ENCODE measurements at regions not wholly inside any gene's neighbourhood (a gene's known extent, or its start where the extent isn't known, plus 50 kb on each side); places are given as distances from the start of the nearest gene placed in this dataset.

DNA sequence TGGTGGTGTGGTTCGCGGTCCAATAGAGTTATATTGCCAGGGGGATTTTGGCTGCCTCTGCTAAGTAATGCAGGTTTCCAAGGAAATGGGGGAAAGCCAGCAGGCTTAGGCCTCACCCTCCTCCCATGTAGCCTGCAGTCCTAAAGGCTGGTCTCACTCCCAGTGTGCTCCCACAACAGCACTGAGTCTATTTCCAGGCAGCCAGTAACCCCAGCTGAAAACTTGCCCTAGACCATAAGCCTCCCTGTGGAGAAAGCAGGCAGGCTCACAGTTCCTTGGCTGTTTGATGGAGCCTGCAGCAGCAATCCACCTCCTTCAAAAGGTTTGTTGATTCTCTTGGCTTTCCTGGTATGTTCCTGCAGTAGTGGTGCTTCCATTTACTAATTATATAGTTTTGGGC, 220.0 kb upstream of the ZNF804B start:
- Histone ChIP-seq H3K36me3 (ENCODE audit: insufficient read depth, low read length) (no peaks in the 10 kb centered on the region), H3K4me1 (ENCODE audit: insufficient read depth, low read length) (no peaks in the 10 kb centered on the region), H3K4me3 (ENCODE audit: insufficient read depth, low read length) (no peak overlapping the region), H4K20me1 (ENCODE audit: insufficient read depth, low read length) (no peaks in the 10 kb centered on the region), H3K79me2 (ENCODE audit: insufficient read depth, low read length) (no peaks in the 10 kb centered on the region), H2AFZ (ENCODE audit: low read length) (no peak overlapping the region), H3K9me3 (ENCODE audit: low read depth, low read length) (peaks cover 2% of the 10 kb centered on the region), H3K27ac (ENCODE audit: low read depth, low read length) (no peak overlapping the region), H3K27me3 (ENCODE audit: insufficient read depth, low read length) (no peaks in the 10 kb centered on the region), H3K4me2 (ENCODE audit: insufficient read depth, low read length) (no peak overlapping the region)
- no peak for TF ChIP-seq CTCF (IDR thresholded peaks at IDR 0.05; ENCODE audit: extremely low read depth, low read depth, low read length)
- DNase-seq (ENCODE audit: insufficient read length, low spot score, missing footprints), result no peak

GRCh38 chr7:88523645-88524044, 217.0 kb upstream of the STEAP4 start:
- Histone ChIP-seq H3K4me2 (ENCODE audit: insufficient read depth, low read length) (no peak overlapping the region), H3K79me2 (ENCODE audit: insufficient read depth, low read length) (no peaks in the 10 kb centered on the region), H3K4me1 (ENCODE audit: insufficient read depth, low read length) (no peaks in the 10 kb centered on the region), H3K27me3 (ENCODE audit: insufficient read depth, low read length) (no peaks in the 10 kb centered on the region), H3K27ac (ENCODE audit: low read depth, low read length) (no peak overlapping the region), H3K9me3 (ENCODE audit: low read depth, low read length) (peaks cover 2% of the 10 kb centered on the region), H4K20me1 (ENCODE audit: insufficient read depth, low read length) (no peaks in the 10 kb centered on the region), H3K4me3 (ENCODE audit: insufficient read depth, low read length) (no peak overlapping the region), H2AFZ (ENCODE audit: low read length) (no peak overlapping the region), H3K36me3 (ENCODE audit: insufficient read depth, low read length) (no peaks in the 10 kb centered on the region)
- TF ChIP-seq CTCF (IDR thresholded peaks at IDR 0.05; ENCODE audit: extremely low read depth, low read depth, low read length), result no peak
- DNase-seq (ENCODE audit: insufficient read length, low spot score, missing footprints), result no peak

GRCh38 chr7:88522771-88523293, 216.1 kb upstream of the STEAP4 start:
- no peaks in the 10 kb centered on the region for H4K20me1 ChIP-seq (ENCODE audit: insufficient read depth, low read length)
- H3K4me2 ChIP-seq (ENCODE audit: insufficient read depth, low read length), result no peak overlapping the region
- H3K27me3 ChIP-seq (ENCODE audit: insufficient read depth, low read length), result no peaks in the 10 kb centered on the region
- no peaks in the 10 kb centered on the region for H3K4me1 ChIP-seq (ENCODE audit: insufficient read depth, low read length)
- peaks cover 2% of the 10 kb centered on the region for H3K9me3 ChIP-seq (ENCODE audit: low read depth, low read length)
- H3K36me3 ChIP-seq (ENCODE audit: insufficient read depth, low read length), result no peaks in the 10 kb centered on the region
- TF ChIP-seq CTCF (IDR thresholded peaks at IDR 0.05; ENCODE audit: extremely low read depth, low read depth, low read length), result no peak
- H3K4me3 ChIP-seq (ENCODE audit: insufficient read depth, low read length), result no peak overlapping the region
- H2AFZ ChIP-seq (ENCODE audit: low read length), result no peak overlapping the region
- H3K27ac ChIP-seq (ENCODE audit: low read depth, low read length), result no peak overlapping the region
- DNase-seq (ENCODE audit: insufficient read length, low spot score, missing footprints), result no peak
- H3K79me2 ChIP-seq (ENCODE audit: insufficient read depth, low read length), result no peaks in the 10 kb centered on the region

- H3K4me3 ChIP-seq (ENCODE audit: insufficient read depth, low read length), result no peak overlapping the region
- no peaks in the 10 kb centered on the region for H3K4me1 ChIP-seq (ENCODE audit: insufficient read depth, low read length)
- H3K79me2 ChIP-seq (ENCODE audit: insufficient read depth, low read length), result no peaks in the 10 kb centered on the region
- H3K9me3 ChIP-seq (ENCODE audit: low read depth, low read length), result no peaks in the 10 kb centered on the region
- no peaks in the 10 kb centered on the region for H3K36me3 ChIP-seq (ENCODE audit: insufficient read depth, low read length)
- DNase-seq (ENCODE audit: insufficient read length, low spot score, missing footprints), result no peak
- H3K27ac ChIP-seq (ENCODE audit: low read depth, low read length), result no peak overlapping the region
- H4K20me1 ChIP-seq (ENCODE audit: insufficient read depth, low read length), result no peaks in the 10 kb centered on the region
- H3K4me2 ChIP-seq (ENCODE audit: insufficient read depth, low read length), result no peak overlapping the region
- H3K27me3 ChIP-seq (ENCODE audit: insufficient read depth, low read length), result no peaks in the 10 kb centered on the region
- no peak for TF ChIP-seq CTCF (IDR thresholded peaks at IDR 0.05; ENCODE audit: extremely low read depth, low read depth, low read length)
- H2AFZ ChIP-seq (ENCODE audit: low read length), result no peak overlapping the region
These were observed 209.7 kb upstream of the STEAP4 start for GRCh38 chr7:88516429-88516828.

Measured in osteoblast (primary cell).